ENCODE measurements at regions not wholly inside any gene's neighbourhood (a gene's known extent, or its start where the extent isn't known, plus 50 kb on each side); places are given as distances from the start of the nearest gene placed in this dataset.

DNA sequence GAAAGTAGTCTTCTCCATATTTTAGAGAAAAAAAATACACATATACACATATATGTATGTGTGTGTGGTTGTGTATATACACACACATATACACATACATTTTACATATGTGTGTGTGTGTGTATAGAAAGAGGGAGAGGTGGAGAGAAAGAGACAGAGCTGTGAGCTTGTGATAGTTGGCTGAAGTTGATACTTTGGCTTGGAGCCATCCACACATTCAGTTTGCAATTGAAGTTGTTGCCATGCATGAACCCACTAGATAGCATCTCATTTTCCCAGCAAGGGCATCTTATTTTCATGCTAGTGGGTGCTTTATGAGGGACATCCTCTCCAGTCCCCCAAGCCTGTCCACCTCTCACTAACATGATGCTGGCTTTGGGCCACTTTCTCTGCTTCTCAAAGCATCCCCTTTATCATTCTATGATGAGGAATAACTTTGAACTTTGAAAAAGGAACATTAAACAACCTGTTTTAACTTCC lies 228.6 kb downstream of the ZNF621 start:
- H3K27ac ChIP-seq (replicated peaks): no peak overlapping the region
- TF ChIP-seq, protein P1, sequence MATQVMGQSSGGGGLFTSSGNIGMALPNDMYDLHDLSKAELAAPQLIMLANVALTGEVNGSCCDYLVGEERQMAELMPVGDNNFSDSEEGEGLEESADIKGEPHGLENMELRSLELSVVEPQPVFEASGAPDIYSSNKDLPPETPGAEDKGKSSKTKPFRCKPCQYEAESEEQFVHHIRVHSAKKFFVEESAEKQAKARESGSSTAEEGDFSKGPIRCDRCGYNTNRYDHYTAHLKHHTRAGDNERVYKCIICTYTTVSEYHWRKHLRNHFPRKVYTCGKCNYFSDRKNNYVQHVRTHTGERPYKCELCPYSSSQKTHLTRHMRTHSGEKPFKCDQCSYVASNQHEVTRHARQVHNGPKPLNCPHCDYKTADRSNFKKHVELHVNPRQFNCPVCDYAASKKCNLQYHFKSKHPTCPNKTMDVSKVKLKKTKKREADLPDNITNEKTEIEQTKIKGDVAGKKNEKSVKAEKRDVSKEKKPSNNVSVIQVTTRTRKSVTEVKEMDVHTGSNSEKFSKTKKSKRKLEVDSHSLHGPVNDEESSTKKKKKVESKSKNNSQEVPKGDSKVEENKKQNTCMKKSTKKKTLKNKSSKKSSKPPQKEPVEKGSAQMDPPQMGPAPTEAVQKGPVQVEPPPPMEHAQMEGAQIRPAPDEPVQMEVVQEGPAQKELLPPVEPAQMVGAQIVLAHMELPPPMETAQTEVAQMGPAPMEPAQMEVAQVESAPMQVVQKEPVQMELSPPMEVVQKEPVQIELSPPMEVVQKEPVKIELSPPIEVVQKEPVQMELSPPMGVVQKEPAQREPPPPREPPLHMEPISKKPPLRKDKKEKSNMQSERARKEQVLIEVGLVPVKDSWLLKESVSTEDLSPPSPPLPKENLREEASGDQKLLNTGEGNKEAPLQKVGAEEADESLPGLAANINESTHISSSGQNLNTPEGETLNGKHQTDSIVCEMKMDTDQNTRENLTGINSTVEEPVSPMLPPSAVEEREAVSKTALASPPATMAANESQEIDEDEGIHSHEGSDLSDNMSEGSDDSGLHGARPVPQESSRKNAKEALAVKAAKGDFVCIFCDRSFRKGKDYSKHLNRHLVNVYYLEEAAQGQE (IDR thresholded peaks at IDR 0.05; ENCODE audit: insufficient replicate concordance, low read depth): no peak
- TF ChIP-seq SPI1 (IDR thresholded peaks at IDR 0.05; ENCODE audit: borderline replicate concordance, low read depth) (no peak), GABPA (IDR thresholded peaks at IDR 0.05; ENCODE audit: low read depth) (no peak), POLR2AphosphoS5 (IDR thresholded peaks at IDR 0.05; ENCODE audit: low read depth) (no peak)
- TF ChIP-seq, protein P2, sequence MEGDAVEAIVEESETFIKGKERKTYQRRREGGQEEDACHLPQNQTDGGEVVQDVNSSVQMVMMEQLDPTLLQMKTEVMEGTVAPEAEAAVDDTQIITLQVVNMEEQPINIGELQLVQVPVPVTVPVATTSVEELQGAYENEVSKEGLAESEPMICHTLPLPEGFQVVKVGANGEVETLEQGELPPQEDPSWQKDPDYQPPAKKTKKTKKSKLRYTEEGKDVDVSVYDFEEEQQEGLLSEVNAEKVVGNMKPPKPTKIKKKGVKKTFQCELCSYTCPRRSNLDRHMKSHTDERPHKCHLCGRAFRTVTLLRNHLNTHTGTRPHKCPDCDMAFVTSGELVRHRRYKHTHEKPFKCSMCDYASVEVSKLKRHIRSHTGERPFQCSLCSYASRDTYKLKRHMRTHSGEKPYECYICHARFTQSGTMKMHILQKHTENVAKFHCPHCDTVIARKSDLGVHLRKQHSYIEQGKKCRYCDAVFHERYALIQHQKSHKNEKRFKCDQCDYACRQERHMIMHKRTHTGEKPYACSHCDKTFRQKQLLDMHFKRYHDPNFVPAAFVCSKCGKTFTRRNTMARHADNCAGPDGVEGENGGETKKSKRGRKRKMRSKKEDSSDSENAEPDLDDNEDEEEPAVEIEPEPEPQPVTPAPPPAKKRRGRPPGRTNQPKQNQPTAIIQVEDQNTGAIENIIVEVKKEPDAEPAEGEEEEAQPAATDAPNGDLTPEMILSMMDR (IDR thresholded peaks at IDR 0.05; ENCODE audit: insufficient read depth, low read length): no peak
- DNase-seq (ENCODE audit: low read depth in 1 of 2, low spot score in 1 of 2): no peak
- H3K27me3 ChIP-seq (ENCODE audit: insufficient read depth, poor library complexity, severe bottlenecking): no peaks in the 10 kb centered on the region
- no peak overlapping the region for H3K4me3 ChIP-seq (replicated peaks; ENCODE audit: insufficient read depth, low read length)

DNA sequence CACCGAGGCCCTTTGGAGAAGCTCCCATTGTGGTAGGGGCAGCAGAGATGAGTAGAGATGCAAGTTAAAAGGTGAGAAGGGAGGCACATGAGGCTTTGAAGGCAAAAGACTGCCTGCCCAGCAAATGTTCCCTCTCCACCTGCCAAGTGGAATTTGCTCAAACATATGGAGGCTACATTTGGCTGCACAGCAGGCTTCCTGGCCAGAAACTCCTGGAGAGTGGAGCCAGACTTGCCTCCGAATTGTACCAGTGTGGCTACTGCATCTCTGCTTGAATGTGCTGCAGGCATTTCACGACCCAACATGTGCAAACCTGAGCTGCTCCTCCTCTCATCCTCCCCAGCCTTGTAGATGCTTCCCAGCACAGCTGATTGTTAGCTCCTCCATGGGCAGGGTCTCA lies 229.2 kb downstream of the ZNF621 start:
- H3K4me3 ChIP-seq (replicated peaks; ENCODE audit: insufficient read depth, low read length): no peak overlapping the region

DNA sequence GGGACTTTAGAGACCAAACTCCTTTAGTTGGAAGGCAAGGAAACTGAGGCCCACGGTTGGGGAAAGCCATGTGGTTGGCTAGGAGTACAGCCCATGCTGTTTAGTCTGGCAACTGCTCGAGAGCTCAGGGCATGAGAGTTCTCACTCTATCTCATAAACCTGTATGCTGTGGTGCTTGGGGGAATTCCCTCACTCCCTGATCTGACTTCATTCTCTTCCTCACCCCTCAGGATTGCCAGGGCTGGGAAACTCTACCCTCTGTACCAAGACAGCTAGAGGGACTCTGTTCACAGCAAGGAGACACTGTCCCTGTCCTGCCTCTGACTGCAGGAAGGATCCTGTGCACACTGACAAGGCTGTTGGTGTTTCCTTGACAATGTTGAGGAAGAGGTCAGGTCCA lies 230.2 kb downstream of the ZNF621 start:
- no peak overlapping the region for H3K4me3 ChIP-seq (replicated peaks; ENCODE audit: insufficient read depth, low read length)
- H3K27ac ChIP-seq (replicated peaks): no peak overlapping the region
- H3K27me3 ChIP-seq (ENCODE audit: insufficient read depth, poor library complexity, severe bottlenecking): no peaks in the 10 kb centered on the region
- TF ChIP-seq POLR2AphosphoS5 (IDR thresholded peaks at IDR 0.05; ENCODE audit: low read depth) (no peak), GABPA (IDR thresholded peaks at IDR 0.05; ENCODE audit: low read depth) (no peak), SPI1 (IDR thresholded peaks at IDR 0.05; ENCODE audit: borderline replicate concordance, low read depth) (no peak)
- TF ChIP-seq, protein P2 (IDR thresholded peaks at IDR 0.05; ENCODE audit: insufficient read depth, low read length): no peak
- TF ChIP-seq, protein P1 (IDR thresholded peaks at IDR 0.05; ENCODE audit: insufficient replicate concordance, low read depth): no peak
- no peak for DNase-seq (ENCODE audit: low read depth in 1 of 2, low spot score in 1 of 2)

More for the DNA sequence above, 229.2 kb downstream of the ZNF621 start:
- no peaks in the 10 kb centered on the region for H3K27me3 ChIP-seq (ENCODE audit: insufficient read depth, poor library complexity, severe bottlenecking)
- TF ChIP-seq, protein P2 (IDR thresholded peaks at IDR 0.05; ENCODE audit: insufficient read depth, low read length): no peak
- no peak for TF ChIP-seq GABPA (IDR thresholded peaks at IDR 0.05; ENCODE audit: low read depth)
- TF ChIP-seq, protein P1 (IDR thresholded peaks at IDR 0.05; ENCODE audit: insufficient replicate concordance, low read depth): no peak
- TF ChIP-seq POLR2AphosphoS5 (IDR thresholded peaks at IDR 0.05; ENCODE audit: low read depth): no peak
- TF ChIP-seq SPI1 (IDR thresholded peaks at IDR 0.05; ENCODE audit: borderline replicate concordance, low read depth): no peak
- H3K27ac ChIP-seq (replicated peaks): no peak overlapping the region
- no peak for DNase-seq (ENCODE audit: low read depth in 1 of 2, low spot score in 1 of 2)
